DOHH2 (cell line): ENCODE measurements at regions not wholly inside any gene's neighbourhood (a gene's known extent, or its start where the extent isn't known, plus 50 kb on each side); places are given as distances from the start of the nearest gene placed in this dataset.

Experiments used
- H3F3A ChIP-seq: fragments of 200-600 bp; sonication (generic), shearing (Covaris generic); 2 replicates; pipeline ENCODE4 v1.6.0; 2016; ENCODE audit warnings: antibody characterized with exemption, mild to moderate bottlenecking; ENCODE audit not compliant: control insufficient read depth, insufficient read depth
- H3K27ac ChIP-seq: fragments of 200-600 bp; sonication (generic); 2 replicates; pipeline ENCODE4 v1.5.1; 2014; ENCODE audit warnings: low read depth, mild to moderate bottlenecking, low read length, moderate library complexity
- H3K27me3 ChIP-seq: fragments of 200-600 bp; sonication (generic); 2 replicates; pipeline ENCODE4 v1.6.1; 2014; ENCODE audit warnings: mild to moderate bottlenecking, low read length, mixed read lengths; ENCODE audit not compliant: control insufficient read depth
- H3K36me3 ChIP-seq: fragments of 200-600 bp; sonication (generic); 2 replicates; pipeline ENCODE4 v1.6.1; 2014; ENCODE audit warnings: mild to moderate bottlenecking, low read length, moderate library complexity, mixed read lengths; ENCODE audit not compliant: control insufficient read depth
- H3K4me1 ChIP-seq: fragments of 200-600 bp; sonication (generic); 2 replicates; pipeline ENCODE4 v1.6.1; 2014; ENCODE audit warnings: mild to moderate bottlenecking, low read length, mixed read lengths; ENCODE audit not compliant: control insufficient read depth
- H3K4me2 ChIP-seq: fragments of 200-600 bp; sonication (generic); 2 replicates; pipeline ENCODE4 v1.6.0; 2014; ENCODE audit warnings: mild to moderate bottlenecking, low read length, moderate library complexity
- H3K4me3 ChIP-seq: fragments of 200-600 bp; sonication (generic); 2 replicates; pipeline ENCODE4 v1.5.1; 2014; ENCODE audit warnings: mild to moderate bottlenecking, low read length, mixed read lengths
- H3K79me2 ChIP-seq: fragments of 200-600 bp; sonication (generic); 2 replicates; pipeline ENCODE4 v1.6.1; 2014; ENCODE audit warnings: mild to moderate bottlenecking, low read length, mixed read lengths; ENCODE audit not compliant: control insufficient read depth
- H3K9me2 ChIP-seq: fragments of 200-600 bp; sonication (generic); replicated peaks from 2 replicates; pipeline ENCODE4 v1.6.1; 2014; ENCODE audit warnings: mild to moderate bottlenecking, low read length, mixed read lengths; ENCODE audit not compliant: control insufficient read depth
- H3K9me3 ChIP-seq: fragments of 200-600 bp; sonication (generic); 2 replicates; pipeline ENCODE4 v1.6.1; 2014; ENCODE audit warnings: antibody characterized with exemption, low read length, mixed read lengths; ENCODE audit not compliant: control insufficient read depth, insufficient read depth
- H4K20me1 ChIP-seq: fragments of 200-600 bp; sonication (generic); 2 replicates; pipeline ENCODE4 v1.6.0; 2014; ENCODE audit warnings: low read depth, mild to moderate bottlenecking, antibody characterized with exemption, low read length, moderate library complexity; ENCODE audit not compliant: control insufficient read depth, insufficient read depth
- EZH2phosphoT487 ChIP-seq: fragments of 200-600 bp; sonication (generic); IDR thresholded peaks from 2 replicates; pipeline ENCODE4 v1.6.1; 2017; ENCODE audit warnings: borderline replicate concordance, mild to moderate bottlenecking, antibody characterized with exemption, low read length, moderate library complexity, mixed read lengths
- TF ChIP-seq, protein P1 (sequence below): fragments of 200-600 bp; sonication (generic); IDR thresholded peaks from one replicate; pipeline ENCODE4 v1.5.1; 2014; ENCODE audit warnings: antibody characterized with exemption, mild to moderate bottlenecking, low read depth, low read length; ENCODE audit not compliant: poor library complexity, severe bottlenecking

DNA sequence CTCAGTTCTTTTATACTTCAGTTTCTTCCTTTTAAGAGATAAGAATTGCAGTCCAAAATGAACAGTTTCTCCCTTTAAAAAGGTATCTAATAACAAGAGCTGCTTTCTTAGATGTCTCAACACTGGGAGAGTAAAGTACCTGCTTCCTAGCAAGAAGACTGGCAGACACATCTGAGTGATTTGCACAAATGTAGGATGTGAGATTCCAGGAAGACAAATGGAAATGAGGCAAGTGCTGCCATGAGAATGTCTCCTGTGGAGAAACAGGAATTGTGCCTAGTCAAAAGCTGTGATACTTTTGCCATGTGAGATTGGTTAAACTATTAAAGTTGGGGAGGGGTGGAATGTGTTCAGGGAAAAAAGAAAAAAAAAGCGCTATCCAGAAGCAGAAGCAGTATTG lies 159.1 kb downstream of the HTR1A start:
- H3F3A ChIP-seq: no peaks in the 10 kb centered on the region
- no peak overlapping the region for H3K4me3 ChIP-seq
- no peaks in the 10 kb centered on the region for H4K20me1 ChIP-seq
- H3K27me3 ChIP-seq: no peaks in the 10 kb centered on the region
- H3K27ac ChIP-seq: no peak overlapping the region
- no peaks in the 10 kb centered on the region for H3K36me3 ChIP-seq
- H3K9me2 ChIP-seq: no peaks in the 10 kb centered on the region
- no peaks in the 10 kb centered on the region for H3K79me2 ChIP-seq
- TF ChIP-seq EZH2phosphoT487: no peak
- TF ChIP-seq, protein P1, sequence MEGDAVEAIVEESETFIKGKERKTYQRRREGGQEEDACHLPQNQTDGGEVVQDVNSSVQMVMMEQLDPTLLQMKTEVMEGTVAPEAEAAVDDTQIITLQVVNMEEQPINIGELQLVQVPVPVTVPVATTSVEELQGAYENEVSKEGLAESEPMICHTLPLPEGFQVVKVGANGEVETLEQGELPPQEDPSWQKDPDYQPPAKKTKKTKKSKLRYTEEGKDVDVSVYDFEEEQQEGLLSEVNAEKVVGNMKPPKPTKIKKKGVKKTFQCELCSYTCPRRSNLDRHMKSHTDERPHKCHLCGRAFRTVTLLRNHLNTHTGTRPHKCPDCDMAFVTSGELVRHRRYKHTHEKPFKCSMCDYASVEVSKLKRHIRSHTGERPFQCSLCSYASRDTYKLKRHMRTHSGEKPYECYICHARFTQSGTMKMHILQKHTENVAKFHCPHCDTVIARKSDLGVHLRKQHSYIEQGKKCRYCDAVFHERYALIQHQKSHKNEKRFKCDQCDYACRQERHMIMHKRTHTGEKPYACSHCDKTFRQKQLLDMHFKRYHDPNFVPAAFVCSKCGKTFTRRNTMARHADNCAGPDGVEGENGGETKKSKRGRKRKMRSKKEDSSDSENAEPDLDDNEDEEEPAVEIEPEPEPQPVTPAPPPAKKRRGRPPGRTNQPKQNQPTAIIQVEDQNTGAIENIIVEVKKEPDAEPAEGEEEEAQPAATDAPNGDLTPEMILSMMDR: no peak
- no peaks in the 10 kb centered on the region for H3K4me1 ChIP-seq
- no peak overlapping the region for H3K4me2 ChIP-seq
- H3K9me3 ChIP-seq: no peaks in the 10 kb centered on the region

DNA sequence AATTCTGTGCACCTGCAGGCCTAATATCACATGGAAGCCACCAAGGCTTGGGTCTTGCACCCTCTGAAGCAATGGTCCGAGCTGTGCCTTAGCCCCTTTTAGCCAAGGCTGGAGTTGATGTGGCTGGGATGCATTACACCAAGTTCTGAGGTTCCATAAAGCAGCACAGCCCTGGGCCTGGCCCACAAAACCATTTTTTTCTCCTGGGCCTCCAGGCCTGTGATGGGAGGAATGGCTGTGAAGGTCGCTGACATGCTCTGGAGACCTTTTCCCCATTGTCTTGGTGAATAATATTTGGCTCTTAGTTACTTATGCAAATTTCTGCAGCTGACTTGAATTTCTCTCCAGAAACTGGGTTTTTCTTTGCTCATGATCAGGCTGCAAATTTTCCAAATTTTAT lies 167.3 kb downstream of the HTR1A start:
- Histone ChIP-seq H3K36me3 (no peaks in the 10 kb centered on the region), H4K20me1 (no peaks in the 10 kb centered on the region), H3K4me1 (no peaks in the 10 kb centered on the region), H3K9me3 (peaks cover 6% of the 10 kb centered on the region; the same call in 1 of the 2 replicates), H3K4me3 (no peak overlapping the region), H3K9me2 (no peaks in the 10 kb centered on the region), H3K27me3 (no peaks in the 10 kb centered on the region), H3K27ac (no peak overlapping the region), H3K4me2 (no peak overlapping the region), H3F3A (no peaks in the 10 kb centered on the region), H3K79me2 (no peaks in the 10 kb centered on the region)
- TF ChIP-seq, protein P1: no peak
- TF ChIP-seq EZH2phosphoT487: no peak

DNA sequence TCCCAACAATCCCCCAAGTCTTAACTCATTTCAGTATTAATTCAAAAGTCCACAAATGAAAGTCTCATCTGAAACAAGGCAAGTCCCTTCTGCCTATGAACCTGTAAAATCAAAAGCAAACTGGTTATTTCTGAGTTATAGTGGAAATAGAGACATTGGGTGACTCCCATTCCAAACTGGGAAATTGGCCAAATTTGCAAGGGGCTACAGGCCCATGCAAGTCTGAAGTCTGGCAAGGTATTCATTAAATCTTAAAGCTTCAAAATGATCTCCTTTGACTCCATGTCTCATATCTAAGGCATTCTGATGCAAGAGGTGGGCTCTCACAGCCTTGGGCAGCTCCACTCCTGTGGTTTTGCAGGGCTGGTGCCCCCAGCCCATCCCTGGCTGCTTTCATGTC lies 167.9 kb downstream of the HTR1A start:
- no peaks in the 10 kb centered on the region for H4K20me1 ChIP-seq
- no peaks in the 10 kb centered on the region for H3K36me3 ChIP-seq
- no peak overlapping the region for H3K4me2 ChIP-seq
- H3K79me2 ChIP-seq: no peaks in the 10 kb centered on the region
- H3K27me3 ChIP-seq: no peaks in the 10 kb centered on the region
- no peak overlapping the region for H3K27ac ChIP-seq
- TF ChIP-seq, protein P1: no peak
- TF ChIP-seq EZH2phosphoT487: no peak
- H3K9me3 ChIP-seq: peaks cover 6% of the 10 kb centered on the region; the same call in 1 of the 2 replicates
- H3K9me2 ChIP-seq: no peaks in the 10 kb centered on the region
- no peaks in the 10 kb centered on the region for H3K4me1 ChIP-seq
- no peaks in the 10 kb centered on the region for H3F3A ChIP-seq
- no peak overlapping the region for H3K4me3 ChIP-seq

DNA sequence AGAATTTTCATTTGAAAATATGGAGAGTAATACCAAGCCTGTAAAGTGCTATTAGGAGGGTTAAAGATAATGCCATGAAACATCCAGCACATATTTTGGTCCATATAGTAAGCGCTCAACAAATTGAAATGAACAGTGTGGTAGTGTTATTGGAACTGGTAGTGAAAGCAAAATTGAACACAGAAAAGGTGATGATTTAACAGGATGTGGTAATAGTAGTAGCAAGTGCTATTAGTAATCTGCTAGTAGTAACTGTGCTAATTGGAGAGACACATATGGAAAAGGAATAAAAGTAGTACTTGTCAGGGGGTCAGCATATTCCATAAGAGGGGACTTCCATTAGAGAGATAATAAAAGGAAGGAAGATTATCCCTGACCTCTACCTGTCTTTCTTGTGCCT lies 187.3 kb downstream of the HTR1A start:
- H3K27ac ChIP-seq: no peak overlapping the region
- no peaks in the 10 kb centered on the region for H3F3A ChIP-seq
- no peak overlapping the region for H3K4me2 ChIP-seq
- H3K4me1 ChIP-seq: no peaks in the 10 kb centered on the region
- no peaks in the 10 kb centered on the region for H3K9me2 ChIP-seq
- no peaks in the 10 kb centered on the region for H3K36me3 ChIP-seq
- TF ChIP-seq, protein P1: no peak
- no peak for TF ChIP-seq EZH2phosphoT487
- H3K27me3 ChIP-seq: no peaks in the 10 kb centered on the region
- H4K20me1 ChIP-seq: no peaks in the 10 kb centered on the region
- no peaks in the 10 kb centered on the region for H3K9me3 ChIP-seq
- no peak overlapping the region for H3K4me3 ChIP-seq
- no peaks in the 10 kb centered on the region for H3K79me2 ChIP-seq
